HepG2 (cell line): ENCODE measurements at regions not wholly inside any gene's neighbourhood (a gene's known extent, or its start where the extent isn't known, plus 50 kb on each side); places are given as distances from the start of the nearest gene placed in this dataset.
A peak's percentile ranks its signal among the peaks of the same experiment; 100 is the strongest.

ENCODE experiments used
- ATAC-seq: fragments of 200-7000 bp; cut with Tn5 transposase; 3 replicates; pipeline ENCODE4 v1.9.1; 2020; ENCODE audit warnings: mild to moderate bottlenecking, moderate library complexity
- BruUV-seq: library from RNA; stranded (reverse); fragments of 400-500 nt; replicated peaks from 2 replicates; lab custom pipeline; 2021; lab: Mats Ljungman, UMichigan
- CTCF ChIA-PET: fragments of 300-600 bp; formaldehyde crosslinking; extraction: SDS; loops from one replicate; lab custom pipeline; 2021; ENCODE audit warnings: low total read pairs, inconsistent platforms, low intra/inter-chr PET ratio; lab: Yijun Ruan, JAX
- POLR2A ChIA-PET: fragments of 350-600 bp; sonication (Branson Sonifier 250); formaldehyde crosslinking; loops from one replicate; lab custom pipeline; 2020; ENCODE audit warnings: antibody characterized with exemption, inconsistent platforms; lab: Yijun Ruan, JAX
- DNase-seq: peaks from one replicate; pipeline ENCODE4 v3.0.0-alpha.2; 2015; ENCODE audit warnings: low spot score
- FAIRE-seq: peaks from 3 replicates; lab custom pipeline; 2011; peaks lifted over from hg19 to GRCh38; lab: Jason Lieb, UNC
- H2AFZ ChIP-seq: one replicate; pipeline ENCODE4 v1.6.1; 2011; ENCODE audit warnings: low read length, inconsistent platforms
- H3K27ac ChIP-seq: fragments of 300-600 bp; 3 replicates; pipeline ENCODE4 v1.8.0; 2011; ENCODE audit warnings: mixed run types, mild to moderate bottlenecking, mixed read lengths, low read length, inconsistent platforms; ENCODE audit not compliant: insufficient read depth; ENCODE audit errors: extremely low read length
- H3K27me3 ChIP-seq, 2 experiments: fragments of 200-600 bp in 1 of 2; 2 replicates in 1 of 2; 3 replicates in 1 of 2; pipeline versions ENCODE4 v1.6.0 to v1.8.0; 2011; ENCODE audit warnings: low read length in 2 of 2, mild to moderate bottlenecking in 2 of 2, moderate library complexity in 2 of 2, inconsistent platforms in 1 of 2; ENCODE audit not compliant: insufficient read depth in 2 of 2, control insufficient read depth in 1 of 2
- H3K36me3 ChIP-seq, 2 experiments: fragments of 200-600 bp in 1 of 2; replicated peaks in 1 of 2; 2 replicates in 1 of 2; 3 replicates in 1 of 2; pipeline versions ENCODE4 v1.5.1 to v1.8.0; 2011; ENCODE audit warnings: low read length in 2 of 2, inconsistent platforms in 1 of 2; ENCODE audit not compliant: insufficient read depth in 2 of 2, control insufficient read depth in 1 of 2
- H3K4me1 ChIP-seq: 2 replicates; pipeline ENCODE4 v1.5.1; 2012; ENCODE audit warnings: low read length, inconsistent platforms; ENCODE audit not compliant: insufficient read depth
- H3K4me2 ChIP-seq: 2 replicates; pipeline ENCODE4 v1.6.0; 2011; ENCODE audit warnings: low read depth, low read length, inconsistent platforms
- H3K4me3 ChIP-seq, 3 experiments: fragments of 200-600 bp in 1 of 3; sonication (generic), shearing (Covaris generic) in 1 of 3; replicated peaks in 1 of 3; 2 replicates each; pipeline ENCODE4 v1.5.1; 2011 to 2016; ENCODE audit warnings: low read length in 3 of 3, inconsistent platforms in 2 of 3, low read depth in 2 of 3, mild to moderate bottlenecking in 2 of 3, control low read depth in 1 of 3, mixed read lengths in 1 of 3; ENCODE audit not compliant: insufficient read depth in 1 of 3
- H3K79me2 ChIP-seq: one replicate; pipeline ENCODE4 v1.6.1; 2011; ENCODE audit warnings: low read length, inconsistent platforms; ENCODE audit not compliant: insufficient read depth
- H3K9ac ChIP-seq: 2 replicates; pipeline ENCODE4 v1.6.0; 2011; ENCODE audit warnings: mild to moderate bottlenecking, low read depth, low read length, inconsistent platforms; ENCODE audit not compliant: insufficient read depth
- H3K9me3 ChIP-seq: 2 replicates; pipeline ENCODE4 v1.5.1; 2012; ENCODE audit warnings: mild to moderate bottlenecking, low read length
- H4K20me1 ChIP-seq: 2 replicates; pipeline ENCODE4 v1.6.0; 2011; ENCODE audit warnings: inconsistent platforms, mild to moderate bottlenecking, low read length, moderate library complexity; ENCODE audit not compliant: insufficient read depth
- CREBL2 ChIP-seq: sonication (generic); formaldehyde crosslinking; IDR thresholded peaks from 2 replicates; pipeline ENCODE4 v1.8.1; 2023; ENCODE audit warnings: missing genetic modification reagents, mild to moderate bottlenecking, borderline replicate concordance
- CREM ChIP-seq, 2 experiments: sonication (generic) in 1 of 2; formaldehyde crosslinking in 1 of 2; IDR thresholded peaks; 2 replicates each; pipeline versions ENCODE4 v1.4.0 to v1.6.1; 2016 to 2020; ENCODE audit warnings: antibody characterized with exemption in 1 of 2, mild to moderate bottlenecking in 1 of 2, missing genetic modification reagents in 1 of 2
- DMAP1 ChIP-seq: IDR thresholded peaks from 2 replicates; pipeline ENCODE4 v1.6.1; 2016
- HHEX ChIP-seq: IDR thresholded peaks from 2 replicates; pipeline ENCODE4 v1.6.1; 2016; ENCODE audit warnings: control low read depth
- HOXD1 ChIP-seq: sonication (generic); formaldehyde crosslinking; IDR thresholded peaks from 2 replicates; pipeline ENCODE4 v1.5.0; 2020; ENCODE audit warnings: missing genetic modification reagents
- MAFF ChIP-seq: IDR thresholded peaks from 2 replicates; pipeline ENCODE4 v1.6.1; 2011; ENCODE audit warnings: low read depth, low read length, improper control_type of control experiment
- MAFK ChIP-seq, 2 experiments: IDR thresholded peaks in 1 of 2; conservative IDR thresholded peaks in 1 of 2; 2 replicates each; pipeline ENCODE4 v1.6.1; 2011; ENCODE audit warnings: improper control_type of control experiment in 2 of 2, low read length in 2 of 2
- REPIN1 ChIP-seq: sonication (generic); formaldehyde crosslinking; IDR thresholded peaks from 2 replicates; pipeline ENCODE4 v1.8.0; 2022; ENCODE audit warnings: missing genetic modification reagents, low read depth, mild to moderate bottlenecking, borderline replicate concordance
- ZNF138 ChIP-seq: sonication (generic); formaldehyde crosslinking; IDR thresholded peaks from 2 replicates; pipeline ENCODE4 v1.5.0; 2020; ENCODE audit warnings: mild to moderate bottlenecking, low read depth, missing genetic modification reagents
- ZNF34 ChIP-seq: sonication (generic); formaldehyde crosslinking; IDR thresholded peaks from 2 replicates; pipeline ENCODE4 v1.4.0; 2020; ENCODE audit warnings: mild to moderate bottlenecking, missing genetic modification reagents, borderline replicate concordance
- ZNF609 ChIP-seq: sonication (generic); formaldehyde crosslinking; IDR thresholded peaks from 2 replicates; pipeline ENCODE4 v1.4.0; 2020; ENCODE audit warnings: mild to moderate bottlenecking, missing genetic modification reagents, borderline replicate concordance
- WGBS: methylation state at CpG from one replicate; pipeline ENCODE4 v1.1.6; 2017; ENCODE audit warnings: low lambda C conversion rate; 5-methylcytosine and 5-hydroxymethylcytosine counted together
- in situ Hi-C: cut with HindIII; loops from 2 replicates; pipeline ENCODE4 v1.10.0; 2017; ENCODE audit warnings: low pct_unique_long_range_greater_than_20kb; ENCODE audit not compliant: extremely low pct_ligation_motif_present
- intact Hi-C: fragments of 100-400 bp; cut with micrococcal nuclease; formaldehyde crosslinking; loops from one replicate; pipeline ENCODE4 v1.10.0; 2022; ENCODE audit not compliant: unreplicated experiment

GRCh38 chr12:31818623-31819268 is 89.9 kb upstream of the AMN1 start:
- no peak overlapping the region for H3K4me3 ChIP-seq
- H3K27ac ChIP-seq = no peak overlapping the region
- no TSS peak for BruUV-seq
- no peaks in the 10 kb centered on the region for H3K36me3 ChIP-seq
- H3K27me3 ChIP-seq = no peaks in the 10 kb centered on the region
- 20% methylated on average over 2 of the region's 2 CpGs for WGBS
- no peak overlapping the region for H3K9ac ChIP-seq
- no peak overlapping the region for H3K4me2 ChIP-seq
- no peak overlapping the region for H2AFZ ChIP-seq
- no peak for ATAC-seq
- TF ChIP-seq MAFF (peak; percentile 80), ZNF609 (CRISPR knock-in tag) (no peak), HOXD1 (CRISPR knock-in tag) (no peak), HHEX (CRISPR knock-in tag) (no peak), DMAP1 (CRISPR knock-in tag) (no peak), ZNF138 (CRISPR knock-in tag) (no peak), CREBL2 (CRISPR knock-in tag) (no peak), CREM (IDR thresholded peaks at IDR 0.05) (no peak), CREM (CRISPR knock-in tag; IDR thresholded peaks at IDR 0.05) (no peak), ZNF34 (CRISPR knock-in tag) (no peak), REPIN1 (CRISPR knock-in tag) (no peak), MAFK (conservative IDR thresholded peaks at IDR 0.05 in 1 of 2, IDR thresholded peaks at IDR 0.05 in 1 of 2; ENCODE audit: low read length in 2 of 2) (peak; percentile 82 to 87)
- TF ChIP-seq, all 625 proteins: peak for 2
- H3K79me2 ChIP-seq = no peaks in the 10 kb centered on the region
- no peak for FAIRE-seq
- ChIA-PET CTCF (no interaction called here), POLR2A (no interaction called here)
- no peaks in the 10 kb centered on the region for H4K20me1 ChIP-seq
- intact Hi-C loops = no loop called here
- in situ Hi-C loops = no loop called here
- DNase-seq = no peak
- H3K9me3 ChIP-seq = no peaks in the 10 kb centered on the region
- 0 out of 2 replicates have a peak, but pooled peaks cover 9% of the 10 kb centered on the region for H3K4me1 ChIP-seq
